ENCODE measurements at regions not wholly inside any gene's neighbourhood (a gene's known extent, or its start where the extent isn't known, plus 50 kb on each side); places are given as distances from the start of the nearest gene placed in this dataset.

DNA sequence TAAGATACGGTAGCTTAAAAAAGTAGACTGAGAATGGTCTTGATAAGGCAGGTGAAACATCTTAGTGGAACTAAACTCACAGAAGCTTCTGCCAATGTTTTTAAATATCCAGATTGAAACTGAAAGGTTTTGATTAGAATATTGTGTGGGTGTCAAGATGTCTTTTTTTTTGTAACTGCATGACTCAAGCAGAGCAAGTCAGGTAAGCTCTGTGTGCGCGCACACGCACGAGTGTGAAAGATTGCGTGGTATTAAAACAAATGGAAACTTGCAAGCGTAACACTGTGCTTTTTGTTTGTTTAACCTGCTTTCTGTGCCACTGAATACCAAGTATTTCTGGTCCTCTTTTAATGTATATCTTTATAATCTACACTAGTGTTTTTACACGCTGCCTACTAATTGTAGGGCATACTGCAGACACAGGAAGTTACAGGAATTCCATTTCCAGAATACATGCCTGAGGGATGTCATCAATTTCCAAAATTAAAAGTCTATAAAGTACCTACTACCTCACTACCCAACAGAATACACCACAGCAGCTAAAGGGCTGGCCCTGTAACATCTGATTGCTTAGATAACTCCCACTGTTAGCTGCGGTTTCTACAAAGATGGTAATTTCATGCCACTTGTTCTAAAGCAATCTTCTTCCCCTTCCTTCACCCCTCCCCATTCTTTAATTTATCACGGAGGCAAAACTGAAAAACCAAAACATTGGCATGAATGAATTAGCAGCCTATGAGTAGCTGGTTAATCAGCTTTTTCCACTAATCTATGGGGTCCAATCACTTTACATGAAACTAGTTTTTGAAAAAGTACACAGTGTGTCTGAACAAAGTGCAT, 472.8 kb downstream of the SHQ1 start:
- DNase-seq (ENCODE audit: low read depth, low spot score), result no peak

DNA sequence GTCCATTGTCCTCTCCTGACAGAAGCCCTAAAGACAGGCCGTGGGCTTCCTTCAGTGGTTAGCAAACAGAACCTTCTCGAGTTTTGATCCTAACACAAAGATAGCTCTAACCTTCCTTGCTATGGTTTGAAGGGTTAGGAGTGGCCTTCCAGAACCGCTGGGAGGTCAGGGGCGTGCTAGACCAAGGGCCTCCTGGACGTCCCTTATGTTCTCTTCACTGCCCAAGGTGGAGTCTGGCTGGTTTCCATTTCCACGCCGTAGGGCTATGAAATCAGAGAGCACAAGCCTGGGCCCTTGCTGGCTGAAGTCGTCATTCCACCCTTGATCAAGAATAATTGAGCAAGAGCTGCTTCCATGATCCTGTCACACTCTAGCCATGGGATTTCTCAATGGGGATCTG, 475.1 kb downstream of the SHQ1 start:
- no peak for DNase-seq (ENCODE audit: low read depth, low spot score)

DNA sequence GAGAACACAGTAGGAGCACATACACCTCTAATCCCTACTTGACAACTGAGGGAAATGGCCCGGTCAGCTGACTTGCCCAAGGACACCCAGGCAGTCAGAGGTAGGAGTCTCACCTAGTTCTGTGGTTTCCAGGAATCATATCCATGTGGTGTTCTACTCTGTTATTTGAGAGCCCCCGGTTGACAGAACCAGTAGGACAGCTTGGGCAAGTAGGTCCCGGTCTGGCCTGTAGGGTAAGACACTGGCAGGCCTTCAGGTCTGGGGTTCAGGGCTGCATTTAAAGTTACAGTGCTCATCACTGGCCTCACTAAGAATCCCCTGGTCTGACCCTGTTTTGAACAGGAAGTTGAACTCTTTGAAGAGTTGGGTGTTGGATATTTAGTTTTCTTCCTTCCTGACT, 476.1 kb downstream of the SHQ1 start:
- no peak for DNase-seq (ENCODE audit: low read depth, low spot score)

DNA sequence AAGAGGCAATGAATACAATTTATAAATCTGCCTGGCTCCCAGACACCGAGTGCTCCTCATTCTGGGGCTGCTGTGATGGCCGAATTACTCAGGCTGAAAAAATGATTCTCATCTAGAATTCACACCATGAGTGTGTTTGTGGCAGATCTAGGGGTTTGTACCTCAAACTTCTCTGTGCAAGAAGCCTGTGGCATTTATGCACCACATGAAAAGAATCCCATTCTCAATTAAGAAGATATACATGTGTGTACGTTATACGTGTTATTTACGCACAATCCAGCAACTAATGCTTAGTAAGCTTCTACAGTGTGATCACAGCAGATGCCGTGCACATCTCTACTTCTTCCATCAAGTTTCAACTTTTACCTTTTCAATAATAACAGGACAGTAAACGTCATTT, 476.8 kb downstream of the SHQ1 start:
- DNase-seq (ENCODE audit: low read depth, low spot score), result no peak

DNA sequence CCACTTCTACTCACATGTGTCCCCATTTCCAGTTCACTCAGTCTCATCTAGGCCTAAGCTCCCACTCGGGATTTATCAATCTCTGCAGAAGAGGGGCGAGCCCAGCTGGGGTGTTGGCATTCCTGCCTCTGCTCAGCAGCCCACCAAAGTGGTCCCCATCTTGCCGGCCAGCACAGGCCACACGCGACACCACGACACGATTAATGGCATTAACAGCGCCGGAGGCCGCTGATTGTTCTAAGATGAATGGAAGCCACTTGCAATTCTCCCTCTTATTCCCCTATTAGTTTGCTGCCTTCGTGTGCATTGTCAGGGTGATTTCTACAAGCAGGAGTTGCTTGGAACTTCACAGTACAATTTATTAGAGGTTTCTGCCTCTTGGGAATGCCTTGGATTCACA, 477.3 kb downstream of the SHQ1 start:
- no peak for DNase-seq (ENCODE audit: low read depth, low spot score)

DNA sequence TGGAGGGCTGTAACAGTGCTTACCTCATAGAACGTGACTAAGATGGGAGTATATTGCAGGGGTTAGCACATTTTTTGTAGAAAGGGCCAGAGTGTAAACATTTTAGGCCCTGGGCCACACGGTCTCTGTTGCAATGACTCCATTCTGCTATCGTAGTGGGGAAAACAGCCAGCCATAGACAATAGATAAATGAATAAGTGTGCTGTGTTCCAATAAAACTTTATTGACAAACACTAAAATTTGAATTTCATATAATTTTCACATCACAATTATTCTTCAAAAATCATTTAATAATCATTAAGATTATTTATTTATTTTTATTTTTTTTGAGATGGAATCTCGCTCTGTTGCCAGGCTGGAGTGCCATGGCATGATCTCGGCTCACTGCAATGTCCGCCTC, 478.6 kb downstream of the SHQ1 start:
- DNase-seq (ENCODE audit: low read depth, low spot score), result no peak

DNA sequence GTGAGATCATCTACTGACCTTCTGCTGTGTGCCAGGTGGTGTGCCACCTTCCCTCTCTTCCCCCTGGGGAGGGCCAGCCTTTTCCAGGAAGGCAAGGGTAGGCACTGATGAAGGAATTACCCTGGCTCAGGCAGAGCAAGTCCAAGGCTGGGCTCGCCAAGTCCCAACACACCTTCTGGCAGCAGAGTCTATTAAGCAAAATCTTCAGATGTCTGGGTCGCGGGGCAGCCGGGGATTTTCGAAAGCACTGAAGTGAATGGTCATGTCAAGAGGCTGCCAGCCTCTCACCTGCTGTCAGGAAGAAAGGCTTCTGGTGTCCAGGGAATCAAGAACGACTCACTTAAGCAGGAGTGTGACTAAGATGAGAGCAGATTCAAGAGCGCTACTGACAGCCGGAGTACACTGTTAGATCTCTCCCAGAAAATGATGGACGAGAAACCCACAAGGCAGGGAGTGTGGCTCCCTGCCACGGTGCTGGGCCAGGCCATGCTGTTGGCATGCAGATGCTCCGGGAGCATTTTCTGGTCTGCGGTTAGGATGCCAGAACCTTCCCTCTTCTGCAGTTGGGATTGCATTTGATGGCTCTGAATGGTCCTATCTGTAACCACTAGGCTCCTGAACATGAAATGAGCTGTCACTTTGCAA, 479.8 kb downstream of the SHQ1 start:
- DNase-seq (ENCODE audit: low read depth, low spot score), result no peak

DNA sequence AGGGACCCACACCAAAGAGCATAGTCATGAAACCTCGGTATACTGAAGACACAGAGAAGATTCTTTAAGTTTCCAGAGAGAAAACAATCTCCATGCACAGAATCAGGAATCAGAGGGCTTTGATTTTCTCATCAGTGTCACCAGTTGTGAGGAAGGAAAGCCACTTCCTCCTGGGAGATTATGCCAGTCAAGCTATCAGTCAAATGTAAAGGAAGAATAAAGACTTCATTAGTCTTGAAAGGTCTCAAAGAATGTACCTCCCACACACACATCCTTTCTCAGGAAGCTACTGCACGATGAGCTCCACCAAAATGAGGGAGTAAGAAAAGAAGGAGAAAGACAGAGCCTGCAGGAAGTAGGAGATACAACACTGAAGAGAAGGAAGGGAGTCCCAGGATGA, 486.3 kb downstream of the SHQ1 start:
- DNase-seq (ENCODE audit: low read depth, low spot score), result no peak

DNA sequence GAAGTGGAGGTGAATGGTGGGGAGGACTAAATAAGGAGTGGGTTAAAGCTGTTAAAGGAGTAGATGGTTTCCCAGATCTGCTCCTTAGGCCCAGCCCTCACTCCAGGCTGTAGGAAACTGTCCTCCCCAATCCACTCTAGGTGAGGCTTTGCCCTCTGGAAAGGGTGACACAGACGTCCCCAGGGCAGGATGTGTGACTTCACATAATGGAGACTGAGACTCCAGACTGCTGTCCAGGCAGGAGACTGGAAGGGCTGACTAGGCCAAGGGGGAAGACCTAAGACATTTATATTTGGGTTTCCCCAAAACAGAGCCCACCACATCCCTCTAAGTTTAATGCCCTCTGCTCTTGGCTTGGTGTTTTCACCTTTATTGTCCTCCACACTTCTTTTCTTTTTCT, 488.5 kb downstream of the SHQ1 start:
- no peak for DNase-seq (ENCODE audit: low read depth, low spot score)

DNA sequence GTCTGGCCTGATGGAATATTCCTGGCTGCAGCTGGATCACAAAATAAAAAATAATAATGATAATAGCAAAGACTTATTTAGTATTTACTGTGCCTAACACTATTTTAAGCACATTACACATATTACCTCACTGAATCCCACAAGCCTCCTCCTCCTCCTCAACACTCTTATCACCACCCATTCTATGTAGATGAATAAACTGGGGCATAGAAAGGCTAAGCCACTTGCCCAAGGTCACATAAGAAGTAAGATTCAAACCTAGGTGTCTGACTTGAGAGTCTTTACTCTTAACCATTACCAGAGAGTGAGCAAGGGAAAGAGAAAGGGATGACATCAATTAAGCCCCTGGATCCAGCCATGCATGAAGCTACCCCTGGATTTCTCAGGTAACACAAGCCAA, 493.1 kb downstream of the SHQ1 start:
- DNase-seq (ENCODE audit: low read depth, low spot score), result no peak

DNA sequence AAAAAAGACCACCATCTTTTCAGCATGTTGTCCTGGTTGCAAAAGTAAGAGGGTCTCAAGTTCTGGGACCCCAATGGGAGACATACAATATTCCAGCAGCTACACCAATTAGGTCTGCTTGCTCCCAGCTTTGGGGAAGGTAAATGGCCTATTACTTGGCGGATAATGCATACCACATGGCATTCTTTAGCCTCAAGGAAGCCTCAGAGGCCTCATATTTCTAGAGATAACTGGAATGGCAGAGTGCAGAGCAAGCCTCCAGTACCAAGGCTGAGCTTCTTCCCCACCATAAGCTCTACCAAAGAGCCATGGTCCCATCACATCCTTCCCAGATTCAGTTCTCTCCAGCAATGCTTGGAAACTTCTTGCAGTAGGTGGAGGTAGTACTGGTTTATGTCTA, 493.8 kb downstream of the SHQ1 start:
- DNase-seq (ENCODE audit: low read depth, low spot score), result no peak

DNA sequence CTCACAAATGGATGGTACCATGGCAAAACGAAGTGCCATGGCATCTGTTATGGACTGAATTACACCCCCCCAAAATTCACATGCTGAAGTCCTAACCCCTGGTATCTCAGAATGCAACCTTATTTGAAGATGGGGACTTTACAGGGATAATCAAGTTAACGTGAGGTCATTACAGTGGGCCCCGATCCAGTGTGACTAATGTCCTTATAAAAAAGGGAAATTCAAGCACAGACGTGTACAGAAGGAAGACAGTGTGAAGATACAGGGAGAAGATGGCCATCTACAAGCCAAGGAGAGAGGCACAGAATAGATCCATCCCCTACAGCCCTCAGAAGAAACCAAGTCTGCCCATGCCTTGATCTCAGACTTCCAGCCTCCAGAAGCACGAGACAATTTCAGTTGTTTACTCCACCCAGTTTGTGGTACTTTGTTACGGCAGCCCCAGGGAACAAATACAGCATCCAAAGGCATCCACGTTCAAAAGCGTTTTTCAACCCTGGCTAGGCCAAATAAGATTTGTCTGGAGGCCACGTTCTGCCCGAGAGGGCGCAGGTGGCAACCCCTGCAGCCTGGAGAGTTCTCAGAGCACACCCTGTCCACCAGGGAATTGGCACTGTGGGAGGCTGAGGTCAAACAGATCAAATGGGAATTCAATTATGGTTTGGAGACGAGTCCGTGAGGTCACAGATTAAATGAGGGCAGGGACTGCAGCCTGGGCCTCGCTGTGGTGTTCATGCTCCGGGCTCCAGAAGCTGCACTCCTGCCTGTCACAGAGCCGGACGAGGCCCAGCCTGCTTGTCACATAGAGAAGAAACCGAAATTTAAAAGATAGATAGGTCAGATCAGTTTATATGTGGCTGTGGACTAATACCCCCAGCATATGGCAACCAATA, 494.8 kb downstream of the SHQ1 start:
- DNase-seq (ENCODE audit: low read depth, low spot score), result no peak

DNA sequence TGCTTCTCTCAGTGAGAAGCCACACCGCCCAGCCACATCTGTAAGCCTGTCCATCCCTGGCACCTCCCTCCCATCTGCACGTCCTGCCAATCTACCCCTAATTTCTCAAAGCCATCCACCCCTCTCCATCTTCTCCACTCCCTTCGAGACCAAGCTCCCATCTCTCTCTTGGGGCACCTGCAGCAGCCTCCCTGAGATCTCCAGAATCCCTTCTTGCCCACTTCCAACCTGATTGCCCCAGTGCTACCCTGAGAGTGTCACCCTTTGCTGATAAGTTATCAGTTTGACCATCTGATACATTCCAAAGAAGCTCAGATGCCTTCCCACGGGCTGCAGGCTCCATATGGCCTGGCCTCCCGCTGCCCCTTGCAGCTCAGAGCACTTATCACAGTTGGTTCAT, 496.1 kb downstream of the SHQ1 start:
- DNase-seq (ENCODE audit: low read depth, low spot score), result no peak

DNA sequence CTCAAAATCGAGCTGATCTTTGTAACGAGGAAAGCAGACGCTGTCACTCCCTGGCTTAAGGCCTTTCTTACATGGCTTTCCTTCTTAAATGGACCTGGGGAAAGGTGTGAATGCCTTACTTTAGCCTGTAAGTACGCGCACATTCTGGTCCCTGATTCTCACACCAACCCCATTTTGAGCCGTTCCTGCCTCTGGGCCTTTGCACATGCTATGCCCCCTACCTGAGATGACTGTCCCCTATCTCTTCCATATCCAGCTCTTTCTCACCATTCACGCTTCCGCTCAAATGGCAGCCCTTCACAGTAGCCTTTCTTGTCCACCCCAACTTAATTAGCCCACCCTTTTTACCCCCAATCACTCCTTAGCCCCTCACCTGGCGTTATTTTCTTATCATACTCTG, 496.7 kb downstream of the SHQ1 start:
- DNase-seq (ENCODE audit: low read depth, low spot score), result no peak

DNA sequence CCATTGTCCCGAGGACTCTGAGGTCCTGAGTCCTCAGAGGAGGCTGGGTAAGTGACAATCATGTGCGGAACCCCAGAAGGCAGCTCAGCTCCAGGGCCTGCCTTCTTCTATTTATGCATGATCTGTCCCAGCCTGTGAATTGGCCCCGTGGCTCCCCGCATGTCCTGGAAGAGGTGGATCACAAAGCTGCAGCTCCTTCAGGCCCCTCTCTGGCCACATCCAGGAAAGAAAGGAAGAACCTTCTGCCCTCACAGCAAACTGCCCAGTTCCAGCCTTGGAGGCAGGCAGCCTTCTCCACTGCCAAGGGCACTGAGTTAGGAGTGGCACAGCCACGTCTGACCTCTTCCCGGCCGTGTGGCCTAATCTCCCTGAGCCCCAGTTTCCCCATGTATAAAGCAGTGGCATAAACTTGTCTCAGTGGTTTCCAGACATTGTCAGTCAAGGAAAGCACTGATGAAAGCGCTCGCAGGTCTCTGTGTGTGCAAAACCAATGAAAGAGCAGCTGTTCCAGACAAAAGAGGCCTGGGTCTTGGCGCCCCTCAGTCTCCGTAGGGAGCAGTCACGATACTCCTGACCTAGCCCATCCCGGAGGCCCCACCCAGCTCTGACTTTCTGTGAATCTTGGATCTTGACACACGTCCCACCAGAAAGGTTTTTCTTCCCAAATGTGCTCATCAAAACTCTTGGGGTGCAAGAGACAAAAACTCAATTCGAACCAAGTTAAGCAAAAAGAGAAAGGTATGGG, 497.3 kb downstream of the SHQ1 start:
- DNase-seq (ENCODE audit: low read depth, low spot score), result no peak

DNA sequence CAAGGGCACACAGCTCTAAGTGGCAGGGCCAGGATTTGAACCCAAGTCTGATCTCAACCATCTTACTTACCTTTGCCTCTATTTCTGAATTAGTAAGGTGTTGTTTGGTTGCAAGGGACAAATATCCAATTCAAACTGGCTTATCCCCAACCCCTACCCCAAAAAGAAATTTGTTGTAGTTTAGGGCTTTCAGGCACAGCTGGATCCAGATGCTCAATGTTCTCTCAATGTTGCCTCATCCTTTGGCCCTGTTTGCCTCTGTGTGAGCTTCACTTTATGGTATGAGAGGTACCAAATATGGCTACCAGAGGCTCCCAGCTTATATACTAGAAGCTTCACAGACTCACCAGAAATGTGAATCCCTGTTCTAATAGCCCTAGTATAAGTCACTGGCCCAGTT, 499.9 kb downstream of the SHQ1 start:
- DNase-seq (ENCODE audit: low read depth, low spot score), result no peak

DNA sequence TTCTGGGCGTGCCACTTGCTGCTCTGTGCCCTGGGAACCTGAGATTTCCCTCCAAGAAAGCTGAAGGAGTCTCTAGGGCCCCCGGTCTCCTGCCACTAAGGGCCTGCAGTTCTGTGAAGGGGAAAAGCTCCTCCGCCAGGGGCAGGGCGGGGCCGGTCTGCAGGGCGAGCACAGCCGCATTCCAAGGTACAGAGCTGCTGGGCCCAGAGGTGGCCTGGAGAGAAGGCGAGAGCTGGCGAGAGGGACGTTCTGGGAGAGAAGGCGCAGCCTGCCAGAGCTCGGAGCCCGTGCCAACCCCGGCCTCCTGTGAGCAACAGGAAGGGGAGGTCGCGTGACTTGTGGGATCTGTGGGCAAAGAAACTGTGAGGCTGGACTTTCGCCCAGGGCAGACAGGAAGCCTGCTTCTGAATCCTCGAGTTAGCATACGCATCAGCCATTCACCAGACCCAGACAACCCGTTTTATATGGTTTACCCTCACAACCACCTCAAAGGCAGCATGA, 500.4 kb downstream of the SHQ1 start:
- DNase-seq (ENCODE audit: low read depth, low spot score), result no peak

DNA sequence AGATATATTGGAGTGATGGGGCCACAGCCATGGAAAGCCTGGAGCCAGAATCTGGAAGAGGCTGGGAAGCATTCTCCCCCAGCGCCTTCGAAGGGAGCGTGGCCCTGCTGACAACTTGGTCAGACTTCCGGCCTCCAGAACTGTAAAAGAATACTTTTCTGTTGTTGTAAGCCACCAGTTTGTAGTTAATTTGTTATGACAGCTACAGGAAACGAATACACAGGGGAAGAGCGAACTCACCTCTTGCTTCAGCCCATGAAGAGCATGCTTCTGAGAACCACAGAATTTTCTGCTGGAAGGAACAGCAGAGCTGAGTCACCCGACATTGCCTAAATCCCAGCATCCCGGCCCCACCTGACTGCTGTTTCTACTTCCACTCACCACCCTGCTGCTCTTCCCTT, 501.7 kb downstream of the SHQ1 start:
- no peak for DNase-seq (ENCODE audit: low read depth, low spot score)

DNA sequence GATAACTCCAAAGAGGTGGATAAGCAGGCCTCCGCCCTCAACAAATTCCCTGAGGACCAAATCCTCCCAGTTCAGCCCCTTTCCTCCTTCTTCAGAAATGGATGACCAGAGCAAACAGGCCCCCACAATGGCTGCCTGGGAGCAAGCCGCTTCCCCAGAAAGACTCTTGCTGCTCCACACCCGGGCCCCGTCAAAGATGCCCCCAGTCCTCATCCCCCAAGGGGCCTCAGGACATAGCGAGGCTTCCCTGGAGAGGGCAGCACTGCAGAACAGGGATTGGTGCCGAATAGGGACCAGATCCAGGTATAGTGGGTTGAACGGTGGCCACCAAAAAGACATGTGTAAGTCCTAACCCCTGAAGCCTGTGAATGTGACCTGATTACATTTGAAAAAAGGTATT, 502.3 kb downstream of the SHQ1 start:
- DNase-seq (ENCODE audit: low read depth, low spot score), result no peak

DNA sequence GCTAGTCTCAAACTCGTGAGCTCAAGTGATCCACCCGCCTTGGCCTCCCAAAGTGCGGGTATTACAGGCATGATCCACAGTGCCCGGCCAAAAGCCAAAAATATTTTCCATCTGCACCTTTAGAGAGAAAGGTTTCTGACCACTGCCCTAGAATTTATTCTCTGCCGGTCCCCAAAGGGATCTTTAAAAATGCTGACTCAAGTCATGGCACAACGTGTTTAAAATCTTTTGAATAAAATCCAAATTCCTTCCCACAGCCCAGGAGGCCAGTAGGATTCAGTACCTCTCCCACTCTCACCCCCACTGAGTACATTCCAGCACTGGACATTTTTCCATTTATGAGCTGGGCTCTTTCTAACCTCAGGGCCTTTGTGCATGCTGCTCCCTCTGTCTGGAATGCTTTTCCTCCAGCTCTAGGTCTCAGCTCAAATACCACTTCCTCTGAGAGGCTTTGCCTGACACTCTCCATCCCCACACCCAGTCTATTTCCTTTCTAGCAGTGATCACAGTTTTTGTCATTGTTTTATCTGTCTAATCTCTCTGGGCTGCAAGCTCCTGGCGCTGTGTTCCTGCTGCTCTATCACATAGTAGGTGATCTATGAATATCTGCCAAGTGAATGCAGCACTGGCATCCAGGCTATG, 502.9 kb downstream of the SHQ1 start:
- DNase-seq (ENCODE audit: low read depth, low spot score), result no peak

DNA sequence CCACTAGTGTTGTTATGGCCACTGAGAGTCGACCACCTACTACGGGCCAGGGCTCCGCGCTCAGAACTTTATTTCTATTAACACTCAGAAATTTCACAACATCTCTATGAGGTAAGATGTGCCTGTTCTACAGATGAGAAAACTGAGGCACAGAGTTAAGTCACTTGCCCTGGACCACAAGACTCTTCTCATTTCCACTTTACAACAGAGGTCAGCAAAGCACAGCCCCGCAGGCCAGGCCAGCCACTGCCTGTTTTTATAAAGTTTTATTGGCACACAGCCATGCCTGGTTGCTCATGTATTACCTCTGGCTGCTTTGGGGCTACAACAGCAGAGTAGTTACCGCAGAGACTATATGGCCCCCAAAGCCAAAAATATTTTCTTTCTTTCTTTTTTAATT, 503.6 kb downstream of the SHQ1 start:
- no peak for DNase-seq (ENCODE audit: low read depth, low spot score)
